NCI-H2196 (cell line): ENCODE measurements at regions not wholly inside any gene's neighbourhood (a gene's known extent, or its start where the extent isn't known, plus 50 kb on each side); places are given as distances from the start of the nearest gene placed in this dataset.

Source experiments
- DNase-seq: peaks from one replicate; lab custom pipeline; 2025; ENCODE audit not compliant: unreplicated experiment; lab: John Stamatoyannopoulos, UW

- DNase-seq: no peak
Measured at GRCh38 chr3:10759495-10759894, 56.5 kb upstream of the SLC6A11 start.

- DNase-seq: no peak
Measured at GRCh38 chr3:10760199-10760598, 55.8 kb upstream of the SLC6A11 start.

- DNase-seq: no peak
Measured at GRCh38 chr3:10761583-10761982, 54.4 kb upstream of the SLC6A11 start.

GRCh38 chr3:10762116-10762515, 53.9 kb upstream of the SLC6A11 start:
- no peak for DNase-seq

- DNase-seq: no peak
Measured at GRCh38 chr3:10762611-10763247, 53.3 kb upstream of the SLC6A11 start.

- DNase-seq: no peak
Measured at GRCh38 chr3:10763248-10763620, 52.8 kb upstream of the SLC6A11 start.

GRCh38 chr3:10763817-10764258, 52.2 kb upstream of the SLC6A11 start:
- DNase-seq: no peak

- no peak for DNase-seq
Measured at GRCh38 chr3:10764259-10765051, 51.6 kb upstream of the SLC6A11 start.

GRCh38 chr3:10766049-10766705, 49.9 kb upstream of the SLC6A11 start:
- no peak for DNase-seq
